ENCODE measurements at regions not wholly inside any gene's neighbourhood (a gene's known extent, or its start where the extent isn't known, plus 50 kb on each side); places are given as distances from the start of the nearest gene placed in this dataset.

DNA sequence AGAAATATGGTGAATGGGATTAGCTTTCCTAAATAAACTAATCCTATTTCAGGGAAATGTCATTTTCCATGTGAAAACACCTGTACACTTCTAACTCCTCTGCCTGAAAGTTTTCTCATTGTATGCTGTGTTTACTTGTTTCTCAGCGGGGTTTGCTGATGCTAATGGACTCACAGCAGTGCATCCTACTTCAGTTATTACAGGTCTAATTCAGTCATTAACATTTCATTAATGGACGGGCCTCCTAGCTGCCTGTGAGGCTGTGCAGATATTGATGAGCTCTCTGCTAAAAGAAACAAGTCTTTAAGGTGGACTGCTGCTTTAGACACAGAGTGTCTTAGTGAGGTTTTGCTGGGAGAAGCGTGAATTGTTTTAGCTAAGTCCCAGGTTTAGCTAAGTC lies 1342.0 kb upstream of the ZEB2 start:
- TF ChIP-seq, protein P1, sequence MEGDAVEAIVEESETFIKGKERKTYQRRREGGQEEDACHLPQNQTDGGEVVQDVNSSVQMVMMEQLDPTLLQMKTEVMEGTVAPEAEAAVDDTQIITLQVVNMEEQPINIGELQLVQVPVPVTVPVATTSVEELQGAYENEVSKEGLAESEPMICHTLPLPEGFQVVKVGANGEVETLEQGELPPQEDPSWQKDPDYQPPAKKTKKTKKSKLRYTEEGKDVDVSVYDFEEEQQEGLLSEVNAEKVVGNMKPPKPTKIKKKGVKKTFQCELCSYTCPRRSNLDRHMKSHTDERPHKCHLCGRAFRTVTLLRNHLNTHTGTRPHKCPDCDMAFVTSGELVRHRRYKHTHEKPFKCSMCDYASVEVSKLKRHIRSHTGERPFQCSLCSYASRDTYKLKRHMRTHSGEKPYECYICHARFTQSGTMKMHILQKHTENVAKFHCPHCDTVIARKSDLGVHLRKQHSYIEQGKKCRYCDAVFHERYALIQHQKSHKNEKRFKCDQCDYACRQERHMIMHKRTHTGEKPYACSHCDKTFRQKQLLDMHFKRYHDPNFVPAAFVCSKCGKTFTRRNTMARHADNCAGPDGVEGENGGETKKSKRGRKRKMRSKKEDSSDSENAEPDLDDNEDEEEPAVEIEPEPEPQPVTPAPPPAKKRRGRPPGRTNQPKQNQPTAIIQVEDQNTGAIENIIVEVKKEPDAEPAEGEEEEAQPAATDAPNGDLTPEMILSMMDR (IDR thresholded peaks at IDR 0.05), result no peak
- TF ChIP-seq POLR2AphosphoS5 (IDR thresholded peaks at IDR 0.05), result no peak
- no peak for TF ChIP-seq POLR2A (IDR thresholded peaks at IDR 0.05)

Data from suprapubic skin (tissue), 4 donors.